ENCODE measurements at regions not wholly inside any gene's neighbourhood (a gene's known extent, or its start where the extent isn't known, plus 50 kb on each side); places are given as distances from the start of the nearest gene placed in this dataset.

GRCh38 chr13:37168926-37169325, 63.5 kb upstream of the CSNK1A1L start:
- ChIA-PET CTCF (no interaction called here), POLR2A (no interaction called here)
- no peaks in the 10 kb centered on the region for H3K9me3 ChIP-seq (ENCODE audit: control insufficient read depth, insufficient read depth, low read depth, low read length)
- no peak overlapping the region for H3K4me3 ChIP-seq (ENCODE audit: low read depth, low read length)
- no peaks in the 10 kb centered on the region for H3K36me3 ChIP-seq (ENCODE audit: control insufficient read depth in 2 of 2, insufficient read depth in 1 of 2, low read length in 2 of 2)
- no peak for TF ChIP-seq ZNF624 (tag by site-specific recombination; IDR thresholded peaks at IDR 0.05)
- no peak for TF ChIP-seq SCRT1 (tag by site-specific recombination; IDR thresholded peaks at IDR 0.05; ENCODE audit: borderline replicate concordance)
- no peak for TF ChIP-seq ZNF19 (tag by site-specific recombination; IDR thresholded peaks at IDR 0.05; ENCODE audit: low read depth)
- TF ChIP-seq ZNF133 (tag by site-specific recombination; IDR thresholded peaks at IDR 0.05): no peak
- TF ChIP-seq ZNF654 (tag by site-specific recombination; IDR thresholded peaks at IDR 0.05; ENCODE audit: low read depth): no peak
- H3K4me1 ChIP-seq (ENCODE audit: control insufficient read depth, insufficient read depth, low read length): no peaks in the 10 kb centered on the region
- H3K27ac ChIP-seq (ENCODE audit: extremely low read depth, low read depth, low read length): no peak overlapping the region

GRCh38 chr13:37168151-37168550, 62.7 kb upstream of the CSNK1A1L start:
- H3K4me3 ChIP-seq (ENCODE audit: low read depth, low read length): no peak overlapping the region
- ChIA-PET CTCF (no interaction called here), POLR2A (no interaction called here)
- H3K9me3 ChIP-seq (ENCODE audit: control insufficient read depth, insufficient read depth, low read depth, low read length): no peaks in the 10 kb centered on the region
- TF ChIP-seq ZNF223 (tag by site-specific recombination; IDR thresholded peaks at IDR 0.05) (no peak), ZNF514 (tag by site-specific recombination; IDR thresholded peaks at IDR 0.05) (no peak), HIC1 (tag by site-specific recombination; IDR thresholded peaks at IDR 0.05) (no peak), ZNF660 (tag by site-specific recombination; IDR thresholded peaks at IDR 0.05) (no peak), ZNF175 (tag by site-specific recombination; IDR thresholded peaks at IDR 0.05) (no peak), BCL11A (tag by site-specific recombination; IDR thresholded peaks at IDR 0.05; ENCODE audit: low read depth) (no peak), ZNF211 (tag by site-specific recombination; IDR thresholded peaks at IDR 0.05; ENCODE audit: low read depth) (no peak), ZNF544 (tag by site-specific recombination; IDR thresholded peaks at IDR 0.05) (no peak), ZNF518A (tag by site-specific recombination; conservative IDR thresholded peaks at IDR 0.05; ENCODE audit: low read depth) (no peak), ZSCAN18 (tag by site-specific recombination; IDR thresholded peaks at IDR 0.05) (no peak), ZNF571 (tag by site-specific recombination; IDR thresholded peaks at IDR 0.05) (no peak), KLF16 (tag by site-specific recombination; IDR thresholded peaks at IDR 0.05) (no peak), ZNF530 (tag by site-specific recombination; IDR thresholded peaks at IDR 0.05; ENCODE audit: low read depth) (no peak), ZNF580 (tag by site-specific recombination; IDR thresholded peaks at IDR 0.05) (no peak), SP3 (tag by site-specific recombination; IDR thresholded peaks at IDR 0.05) (no peak), ZNF394 (tag by site-specific recombination; IDR thresholded peaks at IDR 0.05; ENCODE audit: borderline replicate concordance) (no peak), KLF10 (tag by site-specific recombination; IDR thresholded peaks at IDR 0.05) (no peak), ZSCAN16 (tag by site-specific recombination; IDR thresholded peaks at IDR 0.05) (no peak)
- no peaks in the 10 kb centered on the region for H3K36me3 ChIP-seq (ENCODE audit: control insufficient read depth in 2 of 2, insufficient read depth in 1 of 2, low read length in 2 of 2)
- H3K4me1 ChIP-seq (ENCODE audit: control insufficient read depth, insufficient read depth, low read length): no peaks in the 10 kb centered on the region
- H3K27ac ChIP-seq (ENCODE audit: extremely low read depth, low read depth, low read length): no peak overlapping the region

Data from HEK293 (cell line).